H1 (cell line): ENCODE measurements at regions not wholly inside any gene's neighbourhood (a gene's known extent, or its start where the extent isn't known, plus 50 kb on each side); places are given as distances from the start of the nearest gene placed in this dataset.

Experiments used
- TAF1 ChIP-seq: IDR thresholded peaks from 2 replicates; pipeline ENCODE4 v1.6.1; 2011; ENCODE audit warnings: mild to moderate bottlenecking, low read depth, low read length

- TF ChIP-seq TAF1 = no peak
Observed at GRCh38 chr15:81786776-81787175, 259.0 kb downstream of the MEX3B start (continued).
